ENCODE measurements at regions not wholly inside any gene's neighbourhood (a gene's known extent, or its start where the extent isn't known, plus 50 kb on each side); places are given as distances from the start of the nearest gene placed in this dataset.
"Not testable (repeated sequence)": the region's sequence is repeated elsewhere in the genome, so short reads cannot be mapped to it uniquely, and the experiment has no call there.

DNA sequence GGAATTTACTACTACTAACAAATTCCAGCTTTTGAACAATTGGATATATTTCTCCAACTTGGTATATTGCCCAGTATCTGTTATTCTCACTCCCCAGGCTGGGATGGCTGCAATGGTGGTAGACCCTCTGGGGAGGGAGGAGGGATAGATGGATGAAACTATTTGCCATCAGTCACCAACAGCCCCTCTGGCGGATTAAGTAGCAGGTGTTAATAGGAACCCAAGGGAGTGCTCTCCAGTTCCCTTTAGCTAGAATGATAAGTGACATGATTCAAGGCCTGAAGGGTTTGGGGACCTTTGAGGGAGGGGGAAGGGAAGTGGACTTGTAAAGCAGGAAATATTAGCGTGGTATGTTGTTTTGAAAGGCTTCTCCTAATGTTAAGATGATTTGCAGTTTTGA is 824.0 kb upstream of the ARRDC3 start:
- H4K20me1 ChIP-seq (ENCODE audit: insufficient read depth, low read length): no peaks in the 10 kb centered on the region
- TF ChIP-seq EZH2 (IDR thresholded peaks at IDR 0.05; ENCODE audit: borderline replicate concordance, low read length): no peak
- no peak overlapping the region for H3K4me3 ChIP-seq (ENCODE audit: low read depth, low read length, poor library complexity, severe bottlenecking)
- no peaks in the 10 kb centered on the region for H3K9me2 ChIP-seq (ENCODE audit: low read depth, low read length)
- no peak overlapping the region for H3K27ac ChIP-seq (ENCODE audit: low read depth, low read length, poor library complexity, severe bottlenecking)
- no peaks in the 10 kb centered on the region for H3F3A ChIP-seq (ENCODE audit: insufficient read depth, low read length)
- H3K4me2 ChIP-seq (ENCODE audit: low read length): no peak overlapping the region
- no peak overlapping the region for H3K9ac ChIP-seq (ENCODE audit: low read length)
- no peaks in the 10 kb centered on the region for H3K4me1 ChIP-seq (ENCODE audit: insufficient read depth, low read length, severe bottlenecking)
- H3K9me3 ChIP-seq (ENCODE audit: low read length): no peaks in the 10 kb centered on the region
- H2AFZ ChIP-seq (ENCODE audit: low read length): no peak overlapping the region
- H3K79me2 ChIP-seq (ENCODE audit: insufficient read depth, low read length): no peaks in the 10 kb centered on the region
- no peaks in the 10 kb centered on the region for H3K36me3 ChIP-seq (ENCODE audit: insufficient read depth, low read length)
- H3K27me3 ChIP-seq (ENCODE audit: insufficient read depth, low read length): no peaks in the 10 kb centered on the region

DNA sequence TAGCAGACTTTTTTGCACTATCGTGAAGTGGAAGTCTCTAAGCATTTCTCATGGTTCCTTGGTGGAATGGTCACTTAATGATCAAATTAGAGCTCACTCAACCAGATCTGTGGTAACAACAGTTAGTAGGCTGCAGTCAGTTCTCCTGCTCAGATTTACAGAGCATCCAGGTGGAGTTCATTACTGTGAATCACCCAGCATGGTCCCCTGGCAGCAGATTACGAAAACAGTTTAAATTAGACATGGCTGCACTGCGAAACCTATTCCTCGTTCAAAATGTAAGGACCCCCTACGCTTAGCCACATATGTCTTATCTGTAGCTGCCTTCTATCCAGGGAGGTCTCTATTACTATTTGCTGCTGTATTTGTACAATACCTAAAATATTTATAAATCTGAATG is 823.6 kb upstream of the ARRDC3 start:
- TF ChIP-seq EZH2 (IDR thresholded peaks at IDR 0.05; ENCODE audit: borderline replicate concordance, low read length): no peak
- TF ChIP-seq, protein P1, sequence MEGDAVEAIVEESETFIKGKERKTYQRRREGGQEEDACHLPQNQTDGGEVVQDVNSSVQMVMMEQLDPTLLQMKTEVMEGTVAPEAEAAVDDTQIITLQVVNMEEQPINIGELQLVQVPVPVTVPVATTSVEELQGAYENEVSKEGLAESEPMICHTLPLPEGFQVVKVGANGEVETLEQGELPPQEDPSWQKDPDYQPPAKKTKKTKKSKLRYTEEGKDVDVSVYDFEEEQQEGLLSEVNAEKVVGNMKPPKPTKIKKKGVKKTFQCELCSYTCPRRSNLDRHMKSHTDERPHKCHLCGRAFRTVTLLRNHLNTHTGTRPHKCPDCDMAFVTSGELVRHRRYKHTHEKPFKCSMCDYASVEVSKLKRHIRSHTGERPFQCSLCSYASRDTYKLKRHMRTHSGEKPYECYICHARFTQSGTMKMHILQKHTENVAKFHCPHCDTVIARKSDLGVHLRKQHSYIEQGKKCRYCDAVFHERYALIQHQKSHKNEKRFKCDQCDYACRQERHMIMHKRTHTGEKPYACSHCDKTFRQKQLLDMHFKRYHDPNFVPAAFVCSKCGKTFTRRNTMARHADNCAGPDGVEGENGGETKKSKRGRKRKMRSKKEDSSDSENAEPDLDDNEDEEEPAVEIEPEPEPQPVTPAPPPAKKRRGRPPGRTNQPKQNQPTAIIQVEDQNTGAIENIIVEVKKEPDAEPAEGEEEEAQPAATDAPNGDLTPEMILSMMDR (IDR thresholded peaks at IDR 0.05; ENCODE audit: low read length): no peak
- Histone ChIP-seq H3K36me3 (ENCODE audit: insufficient read depth, low read length) (no peaks in the 10 kb centered on the region), H3K4me3 (ENCODE audit: low read depth, low read length, poor library complexity, severe bottlenecking) (no peak overlapping the region), H3K9me2 (ENCODE audit: low read depth, low read length) (no peaks in the 10 kb centered on the region), H4K20me1 (ENCODE audit: insufficient read depth, low read length) (no peaks in the 10 kb centered on the region), H3K4me2 (ENCODE audit: low read length) (no peak overlapping the region), H3K9me3 (ENCODE audit: low read length) (no peaks in the 10 kb centered on the region), H3K27me3 (ENCODE audit: insufficient read depth, low read length) (no peaks in the 10 kb centered on the region), H3K9ac (ENCODE audit: low read length) (no peak overlapping the region), H3F3A (ENCODE audit: insufficient read depth, low read length) (no peaks in the 10 kb centered on the region), H3K4me1 (ENCODE audit: insufficient read depth, low read length, severe bottlenecking) (no peaks in the 10 kb centered on the region), H3K27ac (ENCODE audit: low read depth, low read length, poor library complexity, severe bottlenecking) (no peak overlapping the region), H2AFZ (ENCODE audit: low read length) (no peak overlapping the region), H3K79me2 (ENCODE audit: insufficient read depth, low read length) (no peaks in the 10 kb centered on the region)

DNA sequence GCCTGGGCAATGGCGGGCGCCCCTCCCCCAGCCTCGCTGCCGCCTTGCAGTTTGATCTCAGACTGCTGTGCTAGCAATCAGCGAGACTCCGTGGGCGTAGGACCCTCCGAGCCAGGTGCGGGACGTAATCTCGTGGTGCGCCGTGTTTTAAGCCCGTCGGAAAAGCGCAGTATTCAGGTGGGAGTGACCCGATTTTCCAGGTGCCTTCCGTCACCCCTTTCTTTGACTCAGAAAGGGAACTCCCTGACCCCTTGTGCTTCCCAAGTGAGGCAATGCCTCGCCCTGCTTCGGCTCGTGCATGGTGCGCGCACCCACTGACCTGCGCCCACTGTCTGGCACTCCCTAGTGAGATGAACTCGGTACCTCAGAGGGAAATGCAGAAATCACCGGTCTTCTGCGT is 815.9 kb upstream of the ARRDC3 start:
- H3K27ac ChIP-seq (ENCODE audit: low read depth, low read length, poor library complexity, severe bottlenecking): not testable (repeated sequence)

DNA sequence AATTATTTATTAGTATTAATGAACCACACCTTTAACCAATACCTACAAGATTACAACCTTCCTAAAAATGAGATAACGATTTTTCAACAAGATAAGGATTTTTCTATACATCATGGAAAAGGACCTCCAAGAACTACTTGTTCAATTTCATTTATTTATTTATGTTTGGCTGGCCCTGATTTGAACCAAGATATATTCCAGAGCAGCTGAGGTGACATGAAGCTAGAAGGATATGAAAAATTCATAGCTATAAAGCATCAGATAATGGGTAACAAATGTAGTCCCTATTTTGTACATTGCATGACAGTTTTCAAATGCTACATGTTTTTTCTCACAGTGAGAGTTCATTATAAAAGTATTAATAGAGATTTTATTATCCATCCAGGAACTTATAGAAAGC is 798.5 kb upstream of the ARRDC3 start:
- Histone ChIP-seq H3K9ac (ENCODE audit: low read length) (no peak overlapping the region), H3K4me1 (ENCODE audit: insufficient read depth, low read length, severe bottlenecking) (no peaks in the 10 kb centered on the region), H2AFZ (ENCODE audit: low read length) (no peak overlapping the region), H3F3A (ENCODE audit: insufficient read depth, low read length) (no peaks in the 10 kb centered on the region), H3K27ac (ENCODE audit: low read depth, low read length, poor library complexity, severe bottlenecking) (no peak overlapping the region), H3K27me3 (ENCODE audit: insufficient read depth, low read length) (no peaks in the 10 kb centered on the region), H3K4me2 (ENCODE audit: low read length) (no peak overlapping the region), H3K4me3 (ENCODE audit: low read depth, low read length, poor library complexity, severe bottlenecking) (no peak overlapping the region), H4K20me1 (ENCODE audit: insufficient read depth, low read length) (no peaks in the 10 kb centered on the region), H3K36me3 (ENCODE audit: insufficient read depth, low read length) (no peaks in the 10 kb centered on the region), H3K79me2 (ENCODE audit: insufficient read depth, low read length) (no peaks in the 10 kb centered on the region), H3K9me2 (ENCODE audit: low read depth, low read length) (no peaks in the 10 kb centered on the region), H3K9me3 (ENCODE audit: low read length) (no peaks in the 10 kb centered on the region)
- no peak for TF ChIP-seq EZH2 (IDR thresholded peaks at IDR 0.05; ENCODE audit: borderline replicate concordance, low read length)
- TF ChIP-seq, protein P1 (IDR thresholded peaks at IDR 0.05; ENCODE audit: low read length): no peak

More for the DNA sequence above, 815.9 kb upstream of the ARRDC3 start:
- H4K20me1 ChIP-seq (ENCODE audit: insufficient read depth, low read length); H3K36me3 ChIP-seq (ENCODE audit: insufficient read depth, low read length); H3K79me2 ChIP-seq (ENCODE audit: insufficient read depth, low read length); H3K27me3 ChIP-seq (ENCODE audit: insufficient read depth, low read length); H3K4me2 ChIP-seq (ENCODE audit: low read length); H2AFZ ChIP-seq (ENCODE audit: low read length); H3K9me2 ChIP-seq (ENCODE audit: low read depth, low read length); H3K9me3 ChIP-seq (ENCODE audit: low read length); H3K9ac ChIP-seq (ENCODE audit: low read length); H3F3A ChIP-seq (ENCODE audit: insufficient read depth, low read length); H3K4me1 ChIP-seq (ENCODE audit: insufficient read depth, low read length, severe bottlenecking); H3K4me3 ChIP-seq (ENCODE audit: low read depth, low read length, poor library complexity, severe bottlenecking): not testable (repeated sequence)

Data from OCI-LY1 (cell line).